ENCODE measurements at regions not wholly inside any gene's neighbourhood (a gene's known extent, or its start where the extent isn't known, plus 50 kb on each side); places are given as distances from the start of the nearest gene placed in this dataset.

- DNase-seq, result no peak
These were observed 88.9 kb upstream of the ATXN1 start for GRCh38 chr6:16849988-16850680.

GRCh38 chr6:16849280-16849987, 88.2 kb upstream of the ATXN1 start:
- no peak for DNase-seq

- DNase-seq, result no peak
These were observed 85.1 kb upstream of the ATXN1 start for GRCh38 chr6:16846399-16846778.

GRCh38 chr6:16844183-16844582, 82.9 kb upstream of the ATXN1 start:
- no peak for DNase-seq

GRCh38 chr6:16842676-16843075, 81.4 kb upstream of the ATXN1 start:
- DNase-seq, result no peak

GRCh38 chr6:16841241-16841640, 80.0 kb upstream of the ATXN1 start:
- no peak for DNase-seq

- DNase-seq, result no peak
These were observed 79.5 kb upstream of the ATXN1 start for GRCh38 chr6:16840725-16841124.

- DNase-seq, result no peak
These were observed 79.0 kb upstream of the ATXN1 start for GRCh38 chr6:16840291-16840690.

GRCh38 chr6:16839631-16840179, 78.4 kb upstream of the ATXN1 start:
- no peak for DNase-seq

GRCh38 chr6:16837217-16837972, 76.1 kb upstream of the ATXN1 start:
- no peak for DNase-seq

GRCh38 chr6:16836144-16836981, 75.1 kb upstream of the ATXN1 start:
- no peak for DNase-seq

- DNase-seq, result no peak
These were observed 73.0 kb upstream of the ATXN1 start for GRCh38 chr6:16834242-16834641.

- DNase-seq, result no peak
These were observed 71.5 kb upstream of the ATXN1 start for GRCh38 chr6:16832721-16833120.

GRCh38 chr6:16832043-16832567, 70.8 kb upstream of the ATXN1 start:
- no peak for DNase-seq

- DNase-seq, result no peak
These were observed 69.9 kb upstream of the ATXN1 start for GRCh38 chr6:16831136-16831535.

- DNase-seq, result no peak
These were observed 66.8 kb upstream of the ATXN1 start for GRCh38 chr6:16828058-16828457.

GRCh38 chr6:16827627-16828026, 66.4 kb upstream of the ATXN1 start:
- DNase-seq, result no peak

GRCh38 chr6:16825784-16826183, 64.5 kb upstream of the ATXN1 start:
- no peak for DNase-seq

- no peak for DNase-seq
These were observed 63.8 kb upstream of the ATXN1 start for GRCh38 chr6:16824845-16825685.

GRCh38 chr6:16823718-16824352, 62.6 kb upstream of the ATXN1 start:
- no peak for DNase-seq
